GM23338 (cell line): ENCODE measurements at regions not wholly inside any gene's neighbourhood (a gene's known extent, or its start where the extent isn't known, plus 50 kb on each side); places are given as distances from the start of the nearest gene placed in this dataset.
A peak's percentile ranks its signal among the peaks of the same experiment; 100 is the strongest.

Experiments
- ATAC-seq: fragments of 200-7000 bp; cut with Tn5 transposase; 3 replicates; pipeline ENCODE4 v1.9.1; 2020
- DNase-seq: peaks from one replicate; pipeline ENCODE4 v3.0.0-alpha.2; 2015; ENCODE audit warnings: low spot score
- H2AFZ ChIP-seq: fragments of 200-600 bp; sonication (generic); 2 replicates; pipeline ENCODE4 v1.8.0; 2016; ENCODE audit warnings: antibody characterized with exemption, mild to moderate bottlenecking, moderate library complexity
- H3F3A ChIP-seq: fragments of 200-600 bp; sonication (generic); replicated peaks from 2 replicates; pipeline ENCODE4 v1.8.0; 2017; ENCODE audit warnings: antibody characterized with exemption, mixed run types, low read depth
- H3K27ac ChIP-seq: fragments of 200-600 bp; sonication (generic); 2 replicates; pipeline ENCODE4 v1.6.1; 2016; ENCODE audit warnings: low read depth
- H3K27me3 ChIP-seq: fragments of 200-600 bp; sonication (generic); 2 replicates; pipeline ENCODE4 v1.8.0; 2016; ENCODE audit warnings: mild to moderate bottlenecking, mixed run types, moderate library complexity; ENCODE audit not compliant: insufficient read depth
- H3K36me3 ChIP-seq: fragments of 200-600 bp; sonication (generic); 2 replicates; pipeline ENCODE4 v1.8.0; 2016; ENCODE audit warnings: mild to moderate bottlenecking; ENCODE audit not compliant: insufficient read depth
- H3K4me1 ChIP-seq: fragments of 200-600 bp; sonication (generic); 2 replicates; pipeline ENCODE4 v1.8.0; 2016; ENCODE audit warnings: mild to moderate bottlenecking, moderate library complexity; ENCODE audit not compliant: insufficient read depth
- H3K4me2 ChIP-seq: fragments of 200-600 bp; sonication (generic); 2 replicates; pipeline ENCODE4 v1.7.1; 2017; ENCODE audit warnings: mixed run types
- H3K4me3 ChIP-seq: fragments of 200-600 bp; sonication (generic); 2 replicates; pipeline ENCODE4 v1.6.1; 2016; ENCODE audit warnings: mixed run types
- H3K79me2 ChIP-seq: fragments of 200-600 bp; sonication (generic); replicated peaks from 2 replicates; pipeline ENCODE4 v1.8.0; 2017; ENCODE audit warnings: mild to moderate bottlenecking; ENCODE audit not compliant: insufficient read depth
- H3K9me2 ChIP-seq: fragments of 200-600 bp; sonication (generic); 2 replicates; pipeline ENCODE4 v1.8.0; 2017; ENCODE audit not compliant: insufficient read depth
- H4K20me1 ChIP-seq: fragments of 200-600 bp; sonication (generic); replicated peaks from 2 replicates; pipeline ENCODE4 v1.8.0; 2017; ENCODE audit warnings: mild to moderate bottlenecking; ENCODE audit not compliant: insufficient read depth
- H3K27ac Mint-ChIP-seq: 2 replicates; pipeline ENCODE4 v1.8.0; 2020; ENCODE audit warnings: inconsistent platforms, mild to moderate bottlenecking, moderate library complexity, mixed read lengths
- H3K27me3 Mint-ChIP-seq: 3 replicates; pipeline ENCODE4 v1.8.0; 2022; ENCODE audit warnings: low read depth, mild to moderate bottlenecking, moderate library complexity, mixed read lengths, inconsistent platforms; ENCODE audit not compliant: insufficient read depth, poor library complexity
- H3K36me3 Mint-ChIP-seq: 3 replicates; pipeline ENCODE4 v1.8.0; 2021; ENCODE audit warnings: low read depth, mild to moderate bottlenecking, inconsistent platforms, moderate library complexity, mixed read lengths
- H3K4me1 Mint-ChIP-seq: 3 replicates; pipeline ENCODE4 v1.8.0; 2020; ENCODE audit warnings: mild to moderate bottlenecking, inconsistent platforms, mixed read lengths
- H3K4me3 Mint-ChIP-seq: 3 replicates; pipeline ENCODE4 v1.8.0; 2021; ENCODE audit warnings: moderate library complexity, mild to moderate bottlenecking, inconsistent platforms, mixed read lengths
- H3K9me3 Mint-ChIP-seq: 3 replicates; pipeline ENCODE4 v1.8.0; 2020; ENCODE audit warnings: moderate library complexity, mild to moderate bottlenecking, inconsistent platforms, mixed read lengths
- CTCF ChIP-seq, 2 experiments: fragments of 200-600 bp in 1 of 2; sonication (generic) in 1 of 2; conservative IDR thresholded peaks; 2 replicates each; pipeline versions ENCODE4 v1.5.1 to v1.6.1; 2016 to 2017; ENCODE audit warnings: antibody characterized with exemption in 2 of 2, low read depth in 2 of 2, mild to moderate bottlenecking in 2 of 2, moderate library complexity in 1 of 2
- JUNB ChIP-seq: IDR thresholded peaks from one replicate; pipeline ENCODE4 v1.6.1; 2016; ENCODE audit warnings: antibody characterized with exemption; ENCODE audit not compliant: unreplicated experiment
- POLR2AphosphoS5 ChIP-seq: IDR thresholded peaks from 2 replicates; pipeline ENCODE4 v1.6.1; 2016; ENCODE audit warnings: antibody characterized with exemption, low read depth
- STAT1 ChIP-seq: IDR thresholded peaks from one replicate; pipeline ENCODE4 v1.6.1; 2016; ENCODE audit warnings: antibody characterized with exemption; ENCODE audit not compliant: unreplicated experiment
- ZNF114 ChIP-seq: fragments of 250-450 bp; sonication (Bioruptor Pico); IDR thresholded peaks from 2 replicates; pipeline ENCODE4 v1.5.0; 2020; ENCODE audit warnings: mild to moderate bottlenecking, moderate library complexity
- ZNF331 ChIP-seq: fragments of 250-450 bp; sonication (Bioruptor Pico); IDR thresholded peaks from 2 replicates; pipeline ENCODE4 v1.5.0; 2020; ENCODE audit warnings: low read depth, mild to moderate bottlenecking, moderate library complexity
- ZNF462 ChIP-seq: fragments of 250-450 bp; sonication (Bioruptor Pico); IDR thresholded peaks from 2 replicates; pipeline ENCODE4 v1.5.0; 2020; ENCODE audit warnings: mild to moderate bottlenecking, moderate library complexity

GRCh38 chr2:83602753-83603152 lies 856.3 kb downstream of the SUCLG1 start:
- H3K4me3 ChIP-seq: no peak overlapping the region
- no peak overlapping the region for H3K4me3 Mint-ChIP-seq
- no peaks in the 10 kb centered on the region for H3K4me1 ChIP-seq
- no peak for TF ChIP-seq ZNF114 (CRISPR knock-in tag)
- TF ChIP-seq POLR2AphosphoS5: no peak
- TF ChIP-seq JUNB: no peak
- no peak for TF ChIP-seq STAT1
- no peak for TF ChIP-seq ZNF331
- no peak for TF ChIP-seq ZNF462 (CRISPR knock-in tag)
- peak; percentile 43 to 64 for TF ChIP-seq CTCF (conservative IDR thresholded peaks at IDR 0.05; ENCODE audit: low read depth in 2 of 2)
- no peaks in the 10 kb centered on the region for H3K4me1 Mint-ChIP-seq
- no peak overlapping the region for H3K4me2 ChIP-seq
- no peaks in the 10 kb centered on the region for H3K9me2 ChIP-seq
- H3K9me3 Mint-ChIP-seq: peaks cover 26% of the 10 kb centered on the region
- H3K36me3 ChIP-seq: no peaks in the 10 kb centered on the region
- no peak overlapping the region for H3K27ac ChIP-seq
- H3K36me3 Mint-ChIP-seq: peaks cover 3% of the 10 kb centered on the region; the same call in 1 of the 3 replicates
- no peaks in the 10 kb centered on the region for H4K20me1 ChIP-seq
- no peaks in the 10 kb centered on the region for H3K27me3 ChIP-seq
- H3K79me2 ChIP-seq: no peaks in the 10 kb centered on the region
- no peak overlapping the region for H2AFZ ChIP-seq
- H3K27me3 Mint-ChIP-seq: no peaks in the 10 kb centered on the region
- ATAC-seq (no peak), DNase-seq (peak; percentile 35)
- H3K27ac Mint-ChIP-seq: no peak overlapping the region
- no peaks in the 10 kb centered on the region for H3F3A ChIP-seq
